GM19324 (cell line): ENCODE measurements at regions not wholly inside any gene's neighbourhood (a gene's known extent, or its start where the extent isn't known, plus 50 kb on each side); places are given as distances from the start of the nearest gene placed in this dataset.

Experiments
- ATAC-seq: cut with Tn5 transposase; IDR thresholded peaks from one replicate; pipeline ENCODE4 v1.9.1; 2021; ENCODE audit warnings: mild to moderate bottlenecking, moderate library complexity; ENCODE audit not compliant: unreplicated experiment, low FRiP score

DNA sequence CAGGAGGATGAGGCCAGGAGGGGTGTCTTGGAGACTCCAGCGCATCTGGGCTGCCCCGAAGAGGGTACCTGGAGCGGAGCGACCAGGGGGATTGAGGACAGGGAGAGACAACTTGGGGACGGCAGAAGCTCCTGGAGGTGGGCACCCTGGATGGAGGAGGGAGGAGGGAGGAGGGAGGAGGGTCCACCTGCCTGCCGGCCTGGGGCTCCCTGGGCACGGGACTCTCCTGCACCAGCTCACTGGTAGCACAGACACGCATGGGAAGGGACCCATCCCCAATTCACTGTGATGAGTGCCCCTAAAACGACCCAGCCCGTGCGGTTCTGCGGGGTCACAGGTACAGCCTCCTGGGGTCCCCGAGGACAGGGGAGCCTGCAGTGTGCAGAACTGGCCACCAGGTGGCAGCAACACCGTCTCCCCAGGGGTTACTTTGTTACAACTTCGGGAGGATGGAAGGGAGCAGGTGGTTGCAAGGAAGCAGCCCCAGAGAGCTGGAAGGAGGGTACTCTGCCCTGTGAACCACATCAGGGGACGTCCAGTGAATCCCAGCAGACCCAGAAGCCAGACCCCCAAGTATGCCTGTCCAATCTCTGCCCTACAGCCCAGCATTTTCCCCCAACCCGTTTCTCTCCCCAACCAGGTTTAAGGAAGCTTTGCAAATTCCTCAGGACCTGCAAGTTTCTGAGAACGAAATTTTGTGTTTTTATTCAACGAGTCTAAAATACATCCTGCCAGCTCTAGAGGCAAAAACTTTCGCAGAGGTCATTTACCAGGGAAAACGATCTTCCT is 482.4 kb downstream of the NPHP4 start:
- ATAC-seq = no peak

DNA sequence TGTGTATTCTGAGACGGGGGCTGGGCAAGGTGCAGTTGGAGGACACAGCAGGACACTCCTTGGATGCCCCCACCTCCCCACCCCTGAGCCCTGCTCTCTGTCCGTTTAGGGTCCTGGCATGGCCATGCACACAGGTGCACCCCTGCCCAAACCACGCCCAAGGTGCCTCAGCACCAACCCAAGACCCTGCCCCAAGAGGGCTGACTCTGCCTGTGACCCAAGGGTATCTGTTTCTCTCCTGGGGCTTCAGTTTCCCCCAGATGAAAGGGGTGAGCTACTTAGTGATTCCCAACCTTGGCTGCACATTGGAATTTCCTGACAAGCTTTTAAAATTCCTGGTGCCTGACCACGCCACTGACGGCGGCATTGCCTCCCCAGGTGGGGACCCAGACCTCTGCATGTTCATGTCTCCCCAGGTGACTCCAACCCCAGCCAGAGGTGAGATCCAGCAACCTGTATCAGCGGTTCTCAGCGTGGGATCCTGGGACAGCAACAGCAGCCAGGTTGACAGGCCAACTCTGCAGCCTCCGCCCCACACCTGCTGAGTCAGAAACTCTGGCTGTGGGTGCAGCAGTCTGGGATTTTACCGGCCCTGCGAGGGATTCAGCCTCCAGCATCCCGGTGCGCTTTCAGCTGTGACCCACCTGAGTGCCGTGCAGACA is 483.4 kb downstream of the NPHP4 start:
- no peak for ATAC-seq

DNA sequence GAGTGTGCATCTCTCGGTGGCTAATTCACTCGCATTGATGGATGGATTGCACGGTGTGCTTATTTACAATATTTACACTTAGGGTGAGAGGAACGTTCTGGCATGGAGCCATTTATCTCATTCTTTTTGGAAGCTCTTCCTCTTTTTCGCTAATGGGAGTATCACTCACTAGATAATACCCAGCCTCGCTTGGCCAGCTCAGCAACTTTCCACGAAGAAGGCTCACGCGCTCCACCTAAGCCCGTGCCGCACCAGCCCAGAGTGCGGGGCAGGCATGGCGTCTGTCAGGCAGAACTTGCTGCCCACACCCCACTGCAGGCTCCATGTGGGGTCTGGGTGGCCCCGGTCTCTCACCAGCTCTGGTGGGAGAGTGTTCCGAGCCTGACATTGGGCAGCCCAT is 484.9 kb downstream of the NPHP4 start:
- no peak for ATAC-seq

DNA sequence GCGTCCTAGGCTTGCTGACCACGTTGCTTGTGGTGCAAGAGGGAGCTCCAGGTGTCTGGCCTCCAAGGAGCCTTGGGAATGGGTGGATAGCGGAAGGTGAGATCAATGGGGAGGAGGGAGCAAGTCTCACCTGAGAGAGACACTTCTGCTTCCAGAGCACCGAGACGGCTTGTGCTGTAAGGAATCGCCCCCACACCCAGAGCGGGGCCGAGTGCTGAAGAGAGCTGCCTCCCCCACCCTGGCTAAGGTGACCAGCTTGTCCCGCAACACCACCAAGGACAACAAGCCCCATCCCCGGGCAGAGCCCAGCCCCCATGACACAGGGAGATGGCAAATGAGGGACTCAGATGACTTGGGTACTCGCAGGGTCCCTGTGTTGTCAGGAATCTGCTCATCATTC is 485.6 kb downstream of the NPHP4 start:
- ATAC-seq = no peak

DNA sequence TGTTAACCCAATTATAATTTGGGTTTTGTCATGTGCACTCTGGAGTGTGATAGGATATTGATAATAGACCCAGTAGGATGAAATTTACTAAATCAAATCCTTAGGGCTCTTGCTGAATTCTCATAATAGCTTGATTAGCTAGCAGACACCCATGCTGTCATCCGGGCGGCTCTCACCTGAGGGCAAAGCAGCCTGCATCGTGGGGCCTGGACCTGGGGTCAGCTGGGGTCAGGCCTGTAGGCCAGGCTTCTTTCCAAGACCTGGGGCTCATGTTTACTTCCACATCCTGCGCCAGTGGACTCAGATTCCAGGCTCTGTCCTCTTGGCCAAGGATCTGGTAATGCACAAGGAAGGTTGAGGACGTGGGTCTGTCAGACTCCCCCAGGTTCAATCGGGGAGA is 486.3 kb downstream of the NPHP4 start:
- ATAC-seq = no peak

DNA sequence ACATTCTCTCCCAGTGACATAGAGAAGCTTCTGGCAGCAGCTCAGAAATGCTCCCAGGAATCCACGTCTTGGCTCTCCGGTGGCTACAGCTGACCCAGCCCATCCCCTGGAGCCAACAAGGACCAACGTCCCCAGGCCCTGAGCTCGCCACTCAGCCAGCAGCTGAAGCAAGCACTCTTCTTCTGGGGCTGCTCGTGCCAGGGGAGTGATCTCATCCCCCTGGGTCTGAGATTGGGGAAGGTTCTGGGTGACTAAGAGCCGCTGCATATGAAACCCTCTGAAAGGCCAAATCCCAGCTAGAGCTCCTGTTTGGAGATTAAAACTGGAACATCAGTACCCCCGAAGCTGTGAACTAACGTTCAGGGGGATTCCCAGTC is 487.9 kb downstream of the NPHP4 start:
- no peak for ATAC-seq

DNA sequence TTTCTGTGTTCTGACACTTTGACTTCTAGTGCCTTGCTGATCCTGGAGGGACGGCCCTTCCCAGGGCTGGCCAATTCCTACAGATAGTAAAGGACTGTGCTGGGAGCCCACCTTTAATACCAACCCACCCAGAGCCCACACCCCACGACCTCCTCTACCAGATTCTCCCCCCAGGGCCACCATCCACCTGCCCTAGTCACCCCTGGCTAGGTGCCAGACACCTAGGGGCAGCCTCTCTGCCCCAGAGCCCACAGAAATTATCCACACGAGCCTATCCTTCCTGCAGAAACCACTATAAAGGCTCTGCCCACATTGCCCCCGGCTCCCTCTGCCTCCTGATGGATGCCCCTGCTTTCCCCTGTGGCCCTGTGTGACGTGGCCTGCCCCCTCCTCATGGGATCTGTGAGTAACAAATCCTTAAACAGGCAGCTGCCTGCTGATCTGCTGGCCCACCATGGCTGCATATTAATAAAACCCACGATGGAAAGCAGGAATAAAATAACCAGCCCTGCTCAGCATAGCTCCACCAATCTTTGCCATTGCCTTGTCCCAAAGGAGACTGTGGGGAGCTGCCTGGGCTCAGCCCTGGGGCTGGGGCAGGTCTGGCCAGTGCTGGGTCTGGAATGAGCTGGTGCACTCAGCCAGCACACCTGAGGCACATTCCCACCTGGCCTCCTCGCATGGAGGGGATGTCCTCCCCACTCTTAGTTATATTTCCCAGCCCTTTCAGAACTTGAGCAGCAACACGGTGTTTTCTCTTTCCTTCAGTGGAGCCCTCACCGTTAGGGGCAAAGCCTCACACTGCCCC is 488.5 kb downstream of the NPHP4 start:
- no peak for ATAC-seq

DNA sequence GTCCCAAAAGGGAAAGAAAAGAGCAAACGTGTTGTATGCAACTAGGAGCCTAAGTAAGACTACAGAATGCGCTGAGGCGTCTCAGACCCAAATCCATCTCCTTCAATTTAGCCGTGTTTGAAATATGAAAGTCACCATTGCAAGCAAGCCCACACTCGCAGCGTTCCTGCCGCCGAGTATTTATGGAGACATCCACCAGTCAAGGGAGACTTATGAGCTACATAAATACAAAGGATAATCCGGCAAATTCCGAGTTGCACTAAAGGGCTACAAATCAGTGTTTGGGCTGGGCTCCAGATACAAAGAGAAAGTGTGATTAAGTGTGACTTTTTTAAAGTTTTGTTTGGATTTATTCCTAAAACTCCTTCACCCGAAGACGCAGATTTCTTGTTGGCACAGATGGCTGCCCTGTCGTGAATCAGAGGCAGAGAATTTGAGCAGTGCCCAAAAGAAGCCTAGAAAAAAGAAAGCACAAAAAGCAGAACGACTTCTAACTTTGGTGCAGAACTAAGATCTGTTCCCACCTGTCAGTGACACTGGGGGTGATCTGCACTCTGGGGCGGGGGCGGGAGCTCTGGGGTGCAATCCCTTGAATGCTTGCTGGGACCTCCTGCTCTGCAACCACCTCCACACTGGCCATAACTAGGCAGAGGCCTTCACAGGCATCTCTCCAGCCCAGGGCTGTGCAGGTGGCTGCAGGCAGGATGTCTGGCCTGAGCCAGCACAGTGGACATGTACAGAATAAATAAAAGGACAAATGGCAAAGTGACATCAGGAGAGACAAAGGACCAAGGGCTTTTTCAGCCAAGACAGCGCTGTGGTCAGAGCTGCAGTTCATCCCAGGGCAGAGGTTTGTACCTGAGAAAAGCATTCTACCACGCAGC is 489.7 kb downstream of the NPHP4 start:
- ATAC-seq = no peak

DNA sequence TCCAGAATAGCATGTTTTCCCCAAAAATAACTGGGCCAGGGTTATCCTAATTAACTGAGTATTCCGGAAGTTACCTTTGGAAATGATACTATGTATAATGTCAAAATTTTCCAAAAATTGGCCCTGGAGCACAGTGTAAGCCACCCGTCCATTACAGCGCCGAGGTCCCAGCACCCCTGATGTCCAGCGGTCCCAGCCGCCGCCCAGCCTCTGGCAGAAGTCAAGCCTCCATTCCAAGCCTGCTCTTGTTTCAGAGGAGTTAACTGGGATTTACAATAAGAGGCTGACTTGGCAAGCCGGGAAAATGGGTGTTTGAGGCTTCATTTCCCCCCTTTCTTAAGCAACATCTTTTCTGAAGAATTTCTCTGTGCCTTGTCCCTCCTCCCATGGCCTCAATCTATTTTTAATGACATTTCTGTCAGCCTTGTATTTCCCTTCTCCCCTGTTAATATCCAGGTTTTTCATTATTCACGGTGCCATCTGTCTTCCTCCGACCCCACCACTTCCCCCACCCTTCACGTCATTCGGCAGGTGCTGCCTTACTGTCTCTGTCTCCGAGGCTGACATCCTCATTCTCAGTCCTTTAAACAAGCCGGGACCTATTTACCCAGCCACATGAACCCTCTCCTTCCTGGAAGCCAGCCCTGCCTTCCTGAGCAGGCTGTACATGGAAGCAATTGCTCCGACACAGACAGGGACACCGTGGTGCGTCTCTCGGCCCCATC is 490.9 kb downstream of the NPHP4 start:
- ATAC-seq = no peak

DNA sequence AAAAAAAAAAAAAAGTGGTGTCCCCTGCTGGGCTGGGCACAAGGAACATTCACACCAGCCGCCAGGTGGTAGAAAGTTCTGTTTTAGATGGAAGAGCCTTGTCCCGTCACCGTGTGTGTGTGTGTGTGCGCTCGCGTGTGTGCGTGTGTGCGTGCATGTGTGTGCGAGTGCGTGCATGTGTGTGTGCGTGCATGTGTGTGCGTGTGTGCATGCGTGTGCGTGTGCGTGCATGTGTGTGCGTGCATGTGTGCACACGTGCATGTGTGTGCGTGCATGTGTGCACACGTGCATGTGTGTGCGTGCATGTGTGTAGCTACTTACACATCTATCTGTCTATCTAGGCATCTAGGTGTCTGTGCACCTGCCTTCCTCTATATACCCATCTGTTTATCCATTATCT is 491.7 kb downstream of the NPHP4 start:
- ATAC-seq = no peak

DNA sequence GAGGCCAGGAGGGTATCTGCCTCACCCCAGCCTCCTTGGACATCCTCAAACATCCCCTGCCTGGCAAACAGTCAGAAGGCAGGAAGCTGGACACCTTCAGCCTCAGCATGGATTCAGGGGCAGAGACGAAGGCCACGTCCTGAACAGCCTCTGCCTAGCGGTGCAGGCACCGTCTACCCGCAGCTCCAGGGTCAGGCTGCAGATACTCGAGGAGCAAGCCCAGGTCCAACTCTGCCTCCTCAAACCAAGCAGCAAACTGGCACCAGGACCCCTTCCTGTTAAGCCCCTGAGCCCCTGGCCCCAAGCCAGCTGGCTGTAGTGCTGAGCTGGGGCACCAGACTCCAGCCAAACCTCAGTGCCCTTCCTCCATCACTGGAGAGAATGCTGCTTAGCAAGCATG is 494.7 kb downstream of the NPHP4 start:
- no peak for ATAC-seq

DNA sequence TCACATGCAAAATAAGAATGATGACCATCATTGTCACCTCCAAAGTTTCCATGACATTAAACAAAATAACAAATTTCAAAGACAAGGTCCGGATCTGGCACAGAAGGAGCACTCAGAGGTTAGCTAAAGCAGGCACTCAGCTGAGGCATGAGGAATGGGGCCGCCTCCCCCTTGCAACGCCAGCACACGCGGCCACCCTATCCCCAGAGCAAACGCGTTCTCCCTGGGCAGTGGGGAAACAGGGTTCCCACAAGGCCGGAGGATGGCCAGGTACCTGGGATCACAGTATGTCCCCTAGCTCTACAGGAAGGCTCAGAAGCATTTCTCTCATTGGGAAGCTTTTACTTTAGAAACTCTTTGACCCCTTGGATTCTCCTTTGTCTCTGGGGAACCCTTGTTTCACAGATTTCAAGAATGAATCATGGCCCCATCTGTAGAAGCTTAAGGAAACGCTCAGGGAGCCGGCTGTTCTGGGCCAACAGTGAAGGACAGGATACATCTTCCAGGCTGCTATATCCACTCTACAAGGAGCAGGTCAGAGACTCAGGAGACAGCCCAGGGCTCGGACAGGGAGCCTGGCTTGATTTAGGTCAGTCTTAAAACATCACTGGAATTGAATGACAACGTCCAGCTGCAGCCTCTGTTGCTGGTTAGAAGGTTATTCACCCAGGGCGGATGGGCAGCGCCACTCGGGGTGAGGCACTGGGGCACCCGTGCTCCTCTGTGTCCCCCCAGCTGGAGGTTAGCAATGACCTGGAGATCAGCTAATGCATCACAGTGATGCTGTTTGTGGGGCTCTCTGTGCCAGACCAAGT is 496.4 kb downstream of the NPHP4 start:
- ATAC-seq = no peak

DNA sequence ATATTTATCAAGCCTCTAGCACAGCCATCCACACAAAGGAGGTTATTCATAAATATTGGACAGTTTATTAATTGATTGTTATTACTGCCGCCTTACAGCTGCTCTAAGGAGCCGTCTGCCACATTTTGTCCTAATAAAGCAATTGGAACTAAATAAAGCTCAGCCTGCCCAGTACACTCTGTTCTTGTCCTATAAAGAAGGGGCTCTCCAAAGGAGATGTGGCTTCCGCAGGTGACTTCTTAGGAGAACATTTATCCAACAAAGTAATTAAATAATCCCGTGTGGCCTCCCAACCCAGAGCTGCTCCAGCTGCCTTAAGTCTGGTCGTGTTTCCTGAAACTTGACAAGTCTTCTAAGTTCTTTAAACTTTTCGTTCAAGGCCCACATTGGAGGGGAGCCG is 497.7 kb downstream of the NPHP4 start:
- no peak for ATAC-seq

DNA sequence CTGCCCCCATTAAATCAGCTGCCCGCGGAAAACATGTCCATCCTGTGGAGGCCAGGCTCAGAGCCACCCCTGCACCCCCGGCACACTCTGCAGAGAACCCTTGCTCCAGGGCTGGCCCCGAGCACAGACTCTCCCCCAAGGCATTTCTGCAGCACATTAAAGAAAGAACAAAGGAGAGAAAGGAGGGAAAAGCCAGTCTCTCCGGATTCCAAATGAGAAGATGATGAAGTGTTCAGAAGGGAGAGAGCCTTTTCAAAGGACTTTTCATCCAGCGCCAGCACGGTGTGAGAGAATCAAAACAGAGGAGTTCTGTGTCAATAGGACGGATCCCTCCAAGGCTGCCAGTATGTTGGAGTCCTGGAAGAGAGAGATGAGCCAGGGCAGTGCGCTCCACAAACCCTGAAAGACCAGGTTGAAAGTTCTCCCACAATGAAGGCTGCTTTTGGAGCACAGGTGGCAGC is 498.3 kb downstream of the NPHP4 start:
- ATAC-seq = no peak

DNA sequence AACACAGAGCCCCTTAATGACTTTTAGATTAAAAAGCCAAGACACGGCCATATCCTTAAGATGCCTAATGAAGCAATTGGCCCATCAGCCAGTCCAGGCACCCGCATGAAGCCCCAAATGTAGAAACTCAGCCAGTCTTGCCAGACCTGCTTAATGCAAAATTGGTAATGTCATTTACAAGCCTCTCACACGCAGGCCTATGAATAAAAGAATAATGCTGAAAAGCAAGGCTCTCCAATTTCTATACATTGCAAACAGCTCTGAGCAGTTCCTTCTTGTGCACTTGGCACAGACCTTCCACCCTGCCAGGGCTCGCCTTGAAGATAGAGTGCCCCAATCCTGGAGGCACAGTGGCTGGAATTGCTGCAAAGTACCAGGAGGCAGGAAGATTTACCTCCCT is 498.9 kb downstream of the NPHP4 start:
- no peak for ATAC-seq

DNA sequence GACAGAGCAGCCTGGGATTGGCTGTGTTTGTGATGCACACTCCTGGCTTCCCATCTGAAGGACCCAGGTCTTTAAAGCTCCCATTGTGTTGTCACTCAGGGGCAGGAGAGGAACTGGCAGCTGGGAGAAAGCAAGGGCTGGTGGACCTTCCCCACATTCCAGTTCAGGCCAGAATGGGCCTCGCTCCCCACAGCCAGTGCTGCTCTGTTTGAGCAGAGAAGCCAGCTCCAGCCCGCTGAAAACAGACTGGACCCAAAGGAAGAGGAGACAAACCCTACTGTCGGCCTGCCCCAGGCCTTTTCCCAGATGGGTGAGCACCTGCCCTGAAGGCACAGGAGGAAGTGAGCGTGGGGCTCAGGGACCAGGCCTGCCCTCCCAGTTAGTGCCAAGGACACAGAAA is 499.4 kb downstream of the NPHP4 start:
- no peak for ATAC-seq

DNA sequence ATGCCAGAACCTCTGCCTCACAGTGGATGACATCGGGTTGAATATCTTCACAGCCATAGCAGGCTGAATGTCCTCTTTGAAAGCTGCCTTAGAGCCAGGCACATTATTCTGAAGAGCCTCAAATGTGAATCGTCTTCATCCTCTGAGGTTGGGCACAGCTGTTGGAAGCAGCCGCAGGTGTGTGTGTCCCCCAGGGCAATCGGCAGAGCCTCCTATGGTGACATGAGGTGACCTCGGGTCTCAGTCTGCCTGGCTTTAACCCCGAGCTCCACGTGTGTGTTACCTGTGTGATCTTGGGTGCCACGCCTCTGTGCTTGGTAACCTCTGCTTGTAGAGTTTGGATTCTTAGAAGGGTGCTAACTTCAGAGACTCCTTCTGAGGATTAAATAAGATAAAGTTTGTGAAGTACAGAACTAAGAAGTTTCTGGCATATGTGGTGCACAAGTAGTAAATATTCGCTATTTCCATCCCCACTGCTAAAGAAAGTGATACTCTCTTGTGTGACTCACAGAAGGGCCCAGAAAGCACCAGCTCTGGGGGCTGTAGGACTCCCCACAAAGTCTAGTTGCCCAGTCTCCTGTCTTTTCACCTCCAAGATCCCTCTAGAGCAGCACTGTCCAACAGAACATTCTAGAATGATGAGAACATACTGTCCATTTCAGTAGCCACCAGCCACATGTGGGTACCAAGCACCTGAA is 500.9 kb downstream of the NPHP4 start:
- no peak for ATAC-seq

DNA sequence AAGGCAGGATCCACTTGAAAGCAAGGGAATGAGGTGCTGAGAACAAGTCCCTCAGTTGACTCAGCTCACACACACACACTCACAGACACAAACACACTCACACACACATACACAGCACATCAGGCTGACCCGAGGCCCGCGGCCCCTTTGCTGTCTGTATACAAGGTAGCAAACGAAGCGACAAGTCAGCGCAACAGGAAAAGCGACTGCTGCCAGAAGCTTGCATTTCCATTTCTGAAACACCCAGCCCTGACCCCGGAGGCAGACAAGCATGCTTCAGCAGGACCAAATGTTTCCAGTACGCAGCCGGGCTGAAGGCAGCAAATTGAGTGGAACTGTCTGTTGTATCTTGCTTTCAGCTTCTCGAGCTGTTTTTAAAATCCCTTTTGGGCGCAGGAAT is 501.6 kb downstream of the NPHP4 start:
- no peak for ATAC-seq
